ENCODE measurements at regions not wholly inside any gene's neighbourhood (a gene's known extent, or its start where the extent isn't known, plus 50 kb on each side); places are given as distances from the start of the nearest gene placed in this dataset.

GRCh38 chr14:106811162-106811561, 1284.8 kb downstream of the TMEM121 start:
- Histone ChIP-seq H3K4me2 (ENCODE audit: low read length) (no peak overlapping the region), H3K79me2 (ENCODE audit: insufficient read depth, low read length) (no peaks in the 10 kb centered on the region), H3K4me1 (ENCODE audit: insufficient read depth, low read length) (no peaks in the 10 kb centered on the region), H3K9ac (ENCODE audit: low read length) (no peak overlapping the region), H3K4me3 (ENCODE audit: insufficient read depth, low read depth, low read length) (no peak overlapping the region), H3K27ac (ENCODE audit: low read depth, low read length) (no peak overlapping the region), H2AFZ (ENCODE audit: low read depth, low read length) (no peak overlapping the region), H3K27me3 (ENCODE audit: insufficient read depth, low read length) (no peaks in the 10 kb centered on the region), H3K36me3 (ENCODE audit: insufficient read depth, low read length) (no peaks in the 10 kb centered on the region), H4K20me1 (ENCODE audit: insufficient read depth, low read length) (no peaks in the 10 kb centered on the region), H3K9me3 (ENCODE audit: insufficient read depth, low read depth, low read length) (peaks cover 3% of the 10 kb centered on the region)
- DNase-seq (ENCODE audit: low read depth) (no peak), FAIRE-seq (no peak)
- TF ChIP-seq, protein P1, sequence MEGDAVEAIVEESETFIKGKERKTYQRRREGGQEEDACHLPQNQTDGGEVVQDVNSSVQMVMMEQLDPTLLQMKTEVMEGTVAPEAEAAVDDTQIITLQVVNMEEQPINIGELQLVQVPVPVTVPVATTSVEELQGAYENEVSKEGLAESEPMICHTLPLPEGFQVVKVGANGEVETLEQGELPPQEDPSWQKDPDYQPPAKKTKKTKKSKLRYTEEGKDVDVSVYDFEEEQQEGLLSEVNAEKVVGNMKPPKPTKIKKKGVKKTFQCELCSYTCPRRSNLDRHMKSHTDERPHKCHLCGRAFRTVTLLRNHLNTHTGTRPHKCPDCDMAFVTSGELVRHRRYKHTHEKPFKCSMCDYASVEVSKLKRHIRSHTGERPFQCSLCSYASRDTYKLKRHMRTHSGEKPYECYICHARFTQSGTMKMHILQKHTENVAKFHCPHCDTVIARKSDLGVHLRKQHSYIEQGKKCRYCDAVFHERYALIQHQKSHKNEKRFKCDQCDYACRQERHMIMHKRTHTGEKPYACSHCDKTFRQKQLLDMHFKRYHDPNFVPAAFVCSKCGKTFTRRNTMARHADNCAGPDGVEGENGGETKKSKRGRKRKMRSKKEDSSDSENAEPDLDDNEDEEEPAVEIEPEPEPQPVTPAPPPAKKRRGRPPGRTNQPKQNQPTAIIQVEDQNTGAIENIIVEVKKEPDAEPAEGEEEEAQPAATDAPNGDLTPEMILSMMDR (IDR thresholded peaks at IDR 0.05; ENCODE audit: insufficient read depth, low read depth, low read length) = no peak
- no peak for TF ChIP-seq EZH2 (IDR thresholded peaks at IDR 0.05; ENCODE audit: insufficient read depth, low read length)
- H3K27ac Mint-ChIP-seq (ENCODE audit: unreplicated experiment) = no peak overlapping the region
- H3K36me3 Mint-ChIP-seq (ENCODE audit: low read depth, unreplicated experiment) = no peaks in the 10 kb centered on the region
- peaks cover 8% of the 10 kb centered on the region for H3K9me3 Mint-ChIP-seq (ENCODE audit: unreplicated experiment)
- no peaks in the 10 kb centered on the region for H3K4me1 Mint-ChIP-seq (ENCODE audit: low read depth, unreplicated experiment)
- no peak overlapping the region for H3K4me3 Mint-ChIP-seq (ENCODE audit: unreplicated experiment)
- no peaks in the 10 kb centered on the region for H3K27me3 Mint-ChIP-seq (ENCODE audit: low read depth, unreplicated experiment)

GRCh38 chr14:106812788-106813476, 1286.5 kb downstream of the TMEM121 start:
- Histone ChIP-seq H3K4me2 (ENCODE audit: low read length) (no peak overlapping the region), H3K27me3 (ENCODE audit: insufficient read depth, low read length) (no peaks in the 10 kb centered on the region), H4K20me1 (ENCODE audit: insufficient read depth, low read length) (no peaks in the 10 kb centered on the region), H3K36me3 (ENCODE audit: insufficient read depth, low read length) (no peaks in the 10 kb centered on the region), H3K79me2 (ENCODE audit: insufficient read depth, low read length) (no peaks in the 10 kb centered on the region), H3K27ac (ENCODE audit: low read depth, low read length) (no peak overlapping the region), H3K9me3 (ENCODE audit: insufficient read depth, low read depth, low read length) (peaks cover 3% of the 10 kb centered on the region), H3K4me3 (ENCODE audit: insufficient read depth, low read depth, low read length) (no peak overlapping the region), H3K9ac (ENCODE audit: low read length) (no peak overlapping the region), H3K4me1 (ENCODE audit: insufficient read depth, low read length) (no peaks in the 10 kb centered on the region), H2AFZ (ENCODE audit: low read depth, low read length) (no peak overlapping the region)
- no peak for TF ChIP-seq EZH2 (IDR thresholded peaks at IDR 0.05; ENCODE audit: insufficient read depth, low read length)
- TF ChIP-seq, protein P1 (IDR thresholded peaks at IDR 0.05; ENCODE audit: insufficient read depth, low read depth, low read length) = no peak
- Mint-ChIP-seq H3K27ac (ENCODE audit: unreplicated experiment) (no peak overlapping the region), H3K36me3 (ENCODE audit: low read depth, unreplicated experiment) (no peaks in the 10 kb centered on the region), H3K27me3 (ENCODE audit: low read depth, unreplicated experiment) (no peaks in the 10 kb centered on the region), H3K4me3 (ENCODE audit: unreplicated experiment) (no peak overlapping the region), H3K9me3 (ENCODE audit: unreplicated experiment) (peaks cover 8% of the 10 kb centered on the region), H3K4me1 (ENCODE audit: low read depth, unreplicated experiment) (no peaks in the 10 kb centered on the region)
- no peak for DNase-seq (ENCODE audit: low read depth)
- no peak for FAIRE-seq

DNA sequence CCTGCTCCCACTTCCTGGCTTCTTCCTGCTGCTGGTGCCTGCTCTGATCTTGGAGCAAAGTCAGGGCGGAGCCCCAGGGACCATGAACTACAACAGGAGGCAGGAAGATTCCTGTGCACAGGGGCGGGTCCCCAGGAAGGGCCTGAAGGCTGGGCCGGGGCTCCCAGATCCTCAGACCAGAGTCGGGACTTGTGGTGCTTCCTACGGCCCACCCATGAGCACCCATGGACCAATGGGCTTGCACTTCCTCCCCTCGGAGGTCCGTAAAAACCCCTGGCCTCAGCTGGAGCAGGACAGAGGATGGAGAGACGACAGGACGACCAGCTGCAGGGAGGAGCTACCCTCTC, 1287.1 kb downstream of the TMEM121 start:
- no peak overlapping the region for H3K27ac Mint-ChIP-seq (ENCODE audit: unreplicated experiment)
- TF ChIP-seq, protein P1 (IDR thresholded peaks at IDR 0.05; ENCODE audit: insufficient read depth, low read depth, low read length) = no peak
- no peak for TF ChIP-seq EZH2 (IDR thresholded peaks at IDR 0.05; ENCODE audit: insufficient read depth, low read length)
- H3K27me3 ChIP-seq (ENCODE audit: insufficient read depth, low read length) = no peaks in the 10 kb centered on the region
- H3K27ac ChIP-seq (ENCODE audit: low read depth, low read length) = no peak overlapping the region
- no peaks in the 10 kb centered on the region for H3K36me3 Mint-ChIP-seq (ENCODE audit: low read depth, unreplicated experiment)
- no peak for DNase-seq (ENCODE audit: low read depth)
- H3K9me3 ChIP-seq (ENCODE audit: insufficient read depth, low read depth, low read length) = peaks cover 2% of the 10 kb centered on the region
- no peaks in the 10 kb centered on the region for H4K20me1 ChIP-seq (ENCODE audit: insufficient read depth, low read length)
- no peak overlapping the region for H3K4me3 ChIP-seq (ENCODE audit: insufficient read depth, low read depth, low read length)
- FAIRE-seq = no peak
- no peak overlapping the region for H3K4me2 ChIP-seq (ENCODE audit: low read length)
- H3K9me3 Mint-ChIP-seq (ENCODE audit: unreplicated experiment) = peaks cover 8% of the 10 kb centered on the region
- H3K36me3 ChIP-seq (ENCODE audit: insufficient read depth, low read length) = no peaks in the 10 kb centered on the region
- no peaks in the 10 kb centered on the region for H3K4me1 ChIP-seq (ENCODE audit: insufficient read depth, low read length)
- H2AFZ ChIP-seq (ENCODE audit: low read depth, low read length) = no peak overlapping the region
- no peaks in the 10 kb centered on the region for H3K79me2 ChIP-seq (ENCODE audit: insufficient read depth, low read length)
- no peaks in the 10 kb centered on the region for H3K27me3 Mint-ChIP-seq (ENCODE audit: low read depth, unreplicated experiment)
- no peaks in the 10 kb centered on the region for H3K4me1 Mint-ChIP-seq (ENCODE audit: low read depth, unreplicated experiment)
- no peak overlapping the region for H3K9ac ChIP-seq (ENCODE audit: low read length)
- H3K4me3 Mint-ChIP-seq (ENCODE audit: unreplicated experiment) = no peak overlapping the region
